ENCODE measurements at regions not wholly inside any gene's neighbourhood (a gene's known extent, or its start where the extent isn't known, plus 50 kb on each side); places are given as distances from the start of the nearest gene placed in this dataset.

GRCh38 chr13:31853643-31854326 is 114.5 kb downstream of the RXFP2 start:
- no peak for DNase-seq

- DNase-seq = peak; percentile 1
Observed at GRCh38 chr13:31859571-31859970, 120.2 kb downstream of the RXFP2 start.

GRCh38 chr13:31860002-31860401 is 120.7 kb downstream of the RXFP2 start:
- no peak for DNase-seq

DNA sequence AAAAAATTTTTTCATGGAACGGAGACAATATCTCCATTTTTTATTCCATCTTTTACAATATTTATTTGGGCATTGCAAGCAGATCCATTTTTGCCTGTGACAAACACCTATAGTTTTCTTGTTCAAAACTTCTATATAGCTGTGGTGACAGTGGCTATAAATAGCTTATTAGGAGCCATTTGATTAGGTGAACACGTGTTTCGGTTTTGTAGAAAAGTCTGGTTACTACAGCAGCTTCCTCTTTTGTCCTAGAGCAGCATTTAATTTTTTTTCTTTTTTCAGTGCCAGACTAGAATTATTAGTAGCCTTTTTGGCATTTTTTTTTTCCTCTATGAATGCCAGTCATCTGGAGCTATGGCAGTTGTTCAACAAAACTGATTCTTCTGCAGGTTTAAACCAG is 123.5 kb downstream of the RXFP2 start:
- no peak for DNase-seq

- no peak for DNase-seq
Observed at GRCh38 chr13:31864307-31864706, 125.0 kb downstream of the RXFP2 start.

DNA sequence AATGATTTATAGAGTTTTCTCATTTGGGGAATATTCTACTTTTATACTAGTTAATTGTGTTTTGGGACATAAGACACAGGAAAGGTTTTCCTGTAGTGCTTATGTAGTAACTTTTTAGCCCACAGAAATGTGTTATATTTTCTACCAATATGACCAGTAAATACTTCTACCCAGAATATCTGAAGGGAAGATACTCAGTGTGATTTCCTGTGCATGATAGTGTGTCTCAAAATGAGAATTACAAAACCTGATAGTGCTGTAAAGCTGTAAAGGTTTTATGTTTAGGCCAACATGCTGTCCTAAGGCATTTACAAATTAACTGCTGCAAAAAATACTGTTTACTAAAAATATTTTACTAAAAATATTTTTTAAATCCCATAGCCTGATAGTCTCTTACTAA is 126.8 kb downstream of the RXFP2 start:
- DNase-seq = no peak

GRCh38 chr13:31867709-31868108 is 128.4 kb downstream of the RXFP2 start:
- DNase-seq = no peak

DNA sequence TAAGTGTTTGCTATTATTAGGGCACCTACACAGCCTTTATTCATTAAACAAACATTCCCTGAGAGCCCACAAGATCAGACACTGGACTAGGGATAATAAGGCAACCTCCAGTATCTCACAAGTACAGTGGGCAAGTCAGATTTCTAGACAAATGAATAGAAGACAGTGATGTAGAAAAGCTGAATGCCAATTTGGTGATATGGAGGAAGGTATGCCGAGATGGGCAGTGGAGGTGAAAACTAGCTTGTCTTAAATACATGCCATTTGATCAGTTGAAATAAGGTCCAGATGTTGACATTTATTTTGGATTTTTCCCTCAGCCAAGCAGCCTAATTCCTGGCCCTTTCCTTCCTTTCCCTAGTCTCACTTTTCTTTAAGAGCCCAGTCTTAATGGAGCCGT is 130.3 kb downstream of the RXFP2 start:
- no peak for DNase-seq

GRCh38 chr13:31870511-31870910 is 131.2 kb downstream of the RXFP2 start:
- DNase-seq = no peak

- no peak for DNase-seq
Observed at GRCh38 chr13:31873145-31873544, 133.8 kb downstream of the RXFP2 start.

DNA sequence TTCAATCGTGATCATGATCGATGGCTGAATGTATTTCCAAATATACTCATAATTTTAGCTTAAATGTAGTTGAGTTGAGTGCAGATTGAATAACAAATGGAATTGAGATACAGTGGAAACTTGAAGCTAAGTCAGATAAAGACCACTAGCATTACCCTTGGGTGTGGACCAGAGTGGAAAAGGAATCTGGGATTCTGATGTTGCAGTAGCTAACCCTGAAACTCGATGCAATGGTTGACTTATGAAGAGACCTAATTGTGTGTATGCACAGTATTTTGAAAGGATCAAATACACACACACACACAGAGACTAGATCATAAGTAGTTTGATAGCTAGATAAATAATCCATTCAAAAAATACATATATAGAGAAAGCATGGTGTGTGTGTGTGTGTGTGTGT is 135.8 kb downstream of the RXFP2 start:
- DNase-seq = no peak

GRCh38 chr13:31878052-31878451 is 138.7 kb downstream of the RXFP2 start:
- no peak for DNase-seq

GRCh38 chr13:31878495-31878894 is 139.2 kb downstream of the RXFP2 start:
- no peak for DNase-seq

DNA sequence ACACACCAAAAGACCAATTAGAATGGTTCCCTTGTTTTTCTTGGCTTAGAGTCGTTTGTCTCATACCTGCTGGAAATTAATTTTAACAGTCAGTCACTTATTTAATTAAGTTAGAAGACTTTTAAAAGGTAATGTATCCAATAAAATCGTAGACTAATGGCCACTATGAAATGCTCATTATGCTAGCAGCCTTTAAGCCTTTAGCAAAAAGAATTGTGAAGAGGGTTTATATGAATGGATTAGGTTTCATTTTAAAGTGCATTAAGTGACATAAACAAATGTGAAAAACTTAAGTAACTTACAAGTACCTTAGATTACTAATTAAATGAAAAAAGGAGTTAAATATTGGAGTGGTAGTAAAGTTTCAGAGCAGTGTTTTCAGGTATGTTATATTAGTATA is 139.6 kb downstream of the RXFP2 start:
- DNase-seq = peak; percentile 18

GRCh38 chr13:31880851-31881494 is 141.6 kb downstream of the RXFP2 start:
- DNase-seq = no peak

DNA sequence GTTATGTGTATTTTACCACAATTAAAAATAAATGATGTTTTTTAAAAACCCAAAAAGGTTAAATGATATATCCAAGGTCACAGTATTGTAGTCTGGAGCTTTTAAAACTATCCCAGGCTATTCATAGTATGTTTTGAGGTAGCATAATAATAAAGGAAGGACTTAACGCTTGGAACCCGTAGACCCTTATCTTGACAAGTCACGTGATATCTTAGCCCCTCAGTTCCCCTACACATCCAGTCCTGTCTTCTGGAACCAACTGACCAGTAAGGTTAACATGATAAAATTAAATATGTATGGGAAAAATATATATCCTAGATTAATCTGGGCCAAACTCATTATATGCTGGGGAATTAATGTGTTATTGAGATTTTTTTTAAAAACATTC is 142.2 kb downstream of the RXFP2 start:
- no peak for DNase-seq

DNA sequence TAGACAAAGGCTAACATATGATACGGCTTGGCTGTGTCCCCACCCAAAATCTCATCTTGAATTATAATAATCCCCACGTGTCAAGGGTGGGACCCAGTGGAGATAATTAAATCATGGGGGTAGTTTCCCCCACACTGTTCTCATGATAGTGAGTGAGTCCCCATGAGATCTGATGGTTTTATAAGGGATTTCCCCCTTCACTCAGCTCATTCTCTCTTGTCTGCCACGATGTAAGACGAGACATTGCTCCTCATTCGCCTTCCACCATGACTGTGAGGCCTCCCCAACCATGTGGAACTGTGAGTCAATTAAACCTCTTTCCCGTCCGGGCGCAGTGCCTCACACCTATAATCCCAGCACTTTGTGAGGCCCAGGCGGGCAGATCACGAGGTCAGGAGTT is 143.5 kb downstream of the RXFP2 start:
- DNase-seq = no peak

GRCh38 chr13:31884556-31884955 is 145.2 kb downstream of the RXFP2 start:
- no peak for DNase-seq

- DNase-seq = no peak
Observed at GRCh38 chr13:31885994-31886393, 145.6 kb upstream of the FRY start.

DNA sequence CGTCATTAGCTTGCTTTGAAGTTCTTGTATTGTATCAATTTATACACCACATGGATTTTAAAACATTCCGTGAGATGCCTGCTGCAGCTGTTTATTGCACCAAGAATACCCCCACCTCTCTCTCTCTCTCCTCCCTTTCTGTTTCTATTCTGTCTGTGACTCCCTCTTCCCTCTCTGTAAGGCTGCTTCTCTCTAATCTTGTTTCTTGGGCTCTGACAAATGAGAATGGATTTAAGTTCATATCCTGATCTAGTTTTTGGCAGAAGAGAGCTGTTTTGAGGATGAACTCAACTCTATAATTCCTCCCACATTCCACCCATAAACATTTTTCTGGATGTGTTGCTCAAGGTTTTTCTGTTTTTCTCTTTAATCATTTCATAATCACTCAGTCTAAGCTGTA is 144.3 kb upstream of the FRY start:
- no peak for DNase-seq

GRCh38 chr13:31890946-31891345 is 140.6 kb upstream of the FRY start:
- DNase-seq = no peak

DNA sequence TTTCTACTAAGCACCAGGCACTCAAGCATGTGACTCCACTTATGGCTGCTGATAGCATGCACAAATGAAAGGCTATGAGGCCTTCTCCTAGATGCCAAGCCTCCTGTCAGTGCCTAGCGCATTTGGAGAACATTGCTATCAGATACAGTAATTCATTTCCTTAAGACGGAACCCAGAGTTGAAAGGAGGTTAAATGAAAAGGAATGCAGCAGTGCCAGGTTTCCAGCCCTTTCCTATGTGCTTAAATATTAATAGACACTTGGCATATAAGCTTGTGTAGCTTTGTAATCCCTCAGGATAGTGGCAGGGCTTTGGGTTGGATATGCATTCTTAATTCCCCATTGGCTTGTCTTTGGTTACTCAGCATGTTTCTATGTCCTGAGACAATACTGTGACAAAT is 140.1 kb upstream of the FRY start:
- no peak for DNase-seq

DNA sequence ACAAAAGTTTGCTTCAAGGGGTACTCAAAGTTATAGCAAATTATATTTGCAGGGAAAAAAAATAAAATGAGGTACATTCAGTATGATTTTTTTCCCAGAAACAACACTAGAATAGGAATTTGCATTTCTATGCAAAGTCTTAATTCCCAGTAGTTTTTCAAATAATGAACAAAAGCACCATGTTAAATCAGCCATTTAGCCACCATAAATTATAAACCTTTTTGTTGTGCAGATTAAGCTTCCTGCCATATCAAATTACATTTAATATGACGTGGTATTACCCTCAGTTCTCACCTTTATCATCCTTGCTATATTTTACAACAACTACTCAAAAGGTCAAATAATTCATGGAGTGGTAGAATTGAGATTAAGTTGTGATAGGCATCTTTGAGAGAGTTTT is 136.6 kb upstream of the FRY start:
- no peak for DNase-seq

DNA sequence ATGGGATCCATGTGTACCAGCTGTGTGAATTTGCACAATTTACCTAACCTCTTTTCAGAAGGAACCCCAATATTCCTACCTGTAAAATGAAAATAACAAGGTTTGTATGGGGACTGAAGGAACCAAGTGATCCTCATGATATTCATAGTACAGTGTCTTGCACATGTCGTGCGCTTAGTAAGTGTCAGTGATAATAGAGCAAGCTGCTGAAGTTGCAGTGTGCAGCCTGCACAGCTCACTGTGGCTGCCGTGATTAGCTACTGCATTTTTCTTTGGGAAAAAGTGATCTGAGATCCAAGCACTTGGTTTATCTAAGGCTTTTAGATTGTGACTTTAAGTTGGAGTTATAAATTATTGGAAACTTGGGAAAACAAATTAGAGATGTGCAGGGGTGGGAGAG is 135.9 kb upstream of the FRY start:
- no peak for DNase-seq

DNA sequence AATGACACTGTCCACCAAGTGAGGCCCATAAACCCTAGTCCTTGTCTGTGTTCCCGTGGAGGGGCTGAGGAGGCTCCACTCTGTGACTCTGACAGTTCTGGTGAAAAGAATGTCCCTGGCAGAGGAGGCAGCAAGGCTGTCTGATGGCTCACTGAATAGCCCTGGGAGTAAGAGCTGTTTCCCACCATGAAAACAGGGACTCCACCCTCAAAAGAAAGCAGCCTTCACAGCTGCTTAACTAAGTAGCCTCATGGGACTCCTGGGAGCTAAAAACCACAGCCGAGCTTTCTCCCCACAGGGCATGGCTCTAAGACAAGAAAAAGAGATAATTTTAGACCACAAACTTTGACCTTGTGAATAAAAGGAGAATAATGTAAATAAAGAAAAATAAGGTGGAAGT is 135.1 kb upstream of the FRY start:
- no peak for DNase-seq

All from NCI-H1105 (cell line).